ENCODE measurements at regions not wholly inside any gene's neighbourhood (a gene's known extent, or its start where the extent isn't known, plus 50 kb on each side); places are given as distances from the start of the nearest gene placed in this dataset.

GRCh38 chr6:167705211-167705750 is 121.4 kb upstream of the AFDN start:
- H3K9ac ChIP-seq (ENCODE audit: control insufficient read depth, extremely low read depth, insufficient read depth, low read length), result no peak overlapping the region
- H3K36me3 ChIP-seq (ENCODE audit: control insufficient read depth in 2 of 2, extremely low read depth in 1 of 2, insufficient read depth in 2 of 2, low read length in 2 of 2), result no peaks in the 10 kb centered on the region
- no peaks in the 10 kb centered on the region for H3K9me3 ChIP-seq (ENCODE audit: control insufficient read depth, low read depth, low read length)
- no peaks in the 10 kb centered on the region for H3K79me2 ChIP-seq (ENCODE audit: control insufficient read depth, insufficient read depth, low read length)
- FAIRE-seq, result no peak
- DNase-seq (ENCODE audit: low read depth, low spot score), result no peak
- no peaks in the 10 kb centered on the region for H4K20me1 ChIP-seq (ENCODE audit: control insufficient read depth, extremely low read depth, insufficient read depth, low read length)
- TF ChIP-seq EZH2 (IDR thresholded peaks at IDR 0.05; ENCODE audit: low read length), result no peak
- TF ChIP-seq CTCF (optimal IDR thresholded peaks at IDR 0.05 in 1 of 3, IDR thresholded peaks at IDR 0.05 in 1 of 3, conservative IDR thresholded peaks at IDR 0.05 in 1 of 3; ENCODE audit: extremely low read depth in 1 of 3, insufficient read depth in 2 of 3, low read length in 3 of 3), result no peak
- H2AFZ ChIP-seq (ENCODE audit: control insufficient read depth, low read length), result no peak overlapping the region
- H3K4me3 ChIP-seq (ENCODE audit: control insufficient read depth in 2 of 3, extremely low read depth in 1 of 3, insufficient read depth in 2 of 3, low read depth in 1 of 3, low read length in 3 of 3), result no peak overlapping the region
- no peaks in the 10 kb centered on the region for H3K27me3 ChIP-seq (ENCODE audit: control insufficient read depth, extremely low read depth, insufficient read depth, low read length)
- no peaks in the 10 kb centered on the region for H3K9me1 ChIP-seq (ENCODE audit: control insufficient read depth, extremely low read depth, insufficient read depth, low read length)
- no peak overlapping the region for H3K4me2 ChIP-seq (ENCODE audit: control insufficient read depth, extremely low read depth, insufficient read depth, low read depth, low read length)
- no peaks in the 10 kb centered on the region for H3K4me1 ChIP-seq (ENCODE audit: control insufficient read depth, extremely low read depth, insufficient read depth, low read length)
- H3K27ac ChIP-seq (ENCODE audit: control insufficient read depth, insufficient read depth, low read length), result no peak overlapping the region
- dilution Hi-C loops (cut with MboI; ENCODE audit: extremely low pct_ligation_motif_present, low sequenced_read_pairs), result no loop called here

GRCh38 chr6:167706313-167707109 is 120.2 kb upstream of the AFDN start:
- H3K4me1 ChIP-seq (ENCODE audit: control insufficient read depth, extremely low read depth, insufficient read depth, low read length), result no peaks in the 10 kb centered on the region
- H3K4me3 ChIP-seq (ENCODE audit: control insufficient read depth in 2 of 3, extremely low read depth in 1 of 3, insufficient read depth in 2 of 3, low read depth in 1 of 3, low read length in 3 of 3), result no peak overlapping the region
- no peak for TF ChIP-seq CTCF (optimal IDR thresholded peaks at IDR 0.05 in 1 of 3, IDR thresholded peaks at IDR 0.05 in 1 of 3, conservative IDR thresholded peaks at IDR 0.05 in 1 of 3; ENCODE audit: extremely low read depth in 1 of 3, insufficient read depth in 2 of 3, low read length in 3 of 3)
- no peak for TF ChIP-seq EZH2 (IDR thresholded peaks at IDR 0.05; ENCODE audit: low read length)
- no peak overlapping the region for H3K9ac ChIP-seq (ENCODE audit: control insufficient read depth, extremely low read depth, insufficient read depth, low read length)
- DNase-seq (ENCODE audit: low read depth, low spot score), result no peak
- no peak overlapping the region for H3K27ac ChIP-seq (ENCODE audit: control insufficient read depth, insufficient read depth, low read length)
- no peaks in the 10 kb centered on the region for H3K36me3 ChIP-seq (ENCODE audit: control insufficient read depth in 2 of 2, extremely low read depth in 1 of 2, insufficient read depth in 2 of 2, low read length in 2 of 2)
- no peaks in the 10 kb centered on the region for H3K79me2 ChIP-seq (ENCODE audit: control insufficient read depth, insufficient read depth, low read length)
- no peaks in the 10 kb centered on the region for H3K9me3 ChIP-seq (ENCODE audit: control insufficient read depth, low read depth, low read length)
- H2AFZ ChIP-seq (ENCODE audit: control insufficient read depth, low read length), result no peak overlapping the region
- no peaks in the 10 kb centered on the region for H4K20me1 ChIP-seq (ENCODE audit: control insufficient read depth, extremely low read depth, insufficient read depth, low read length)
- H3K27me3 ChIP-seq (ENCODE audit: control insufficient read depth, extremely low read depth, insufficient read depth, low read length), result no peaks in the 10 kb centered on the region
- dilution Hi-C loops (cut with MboI; ENCODE audit: extremely low pct_ligation_motif_present, low sequenced_read_pairs), result no loop called here
- H3K4me2 ChIP-seq (ENCODE audit: control insufficient read depth, extremely low read depth, insufficient read depth, low read depth, low read length), result no peak overlapping the region
- no peak for FAIRE-seq
- no peaks in the 10 kb centered on the region for H3K9me1 ChIP-seq (ENCODE audit: control insufficient read depth, extremely low read depth, insufficient read depth, low read length)

Measured in keratinocyte (primary cell).